ENCODE measurements at regions not wholly inside any gene's neighbourhood (a gene's known extent, or its start where the extent isn't known, plus 50 kb on each side); places are given as distances from the start of the nearest gene placed in this dataset.

DNA sequence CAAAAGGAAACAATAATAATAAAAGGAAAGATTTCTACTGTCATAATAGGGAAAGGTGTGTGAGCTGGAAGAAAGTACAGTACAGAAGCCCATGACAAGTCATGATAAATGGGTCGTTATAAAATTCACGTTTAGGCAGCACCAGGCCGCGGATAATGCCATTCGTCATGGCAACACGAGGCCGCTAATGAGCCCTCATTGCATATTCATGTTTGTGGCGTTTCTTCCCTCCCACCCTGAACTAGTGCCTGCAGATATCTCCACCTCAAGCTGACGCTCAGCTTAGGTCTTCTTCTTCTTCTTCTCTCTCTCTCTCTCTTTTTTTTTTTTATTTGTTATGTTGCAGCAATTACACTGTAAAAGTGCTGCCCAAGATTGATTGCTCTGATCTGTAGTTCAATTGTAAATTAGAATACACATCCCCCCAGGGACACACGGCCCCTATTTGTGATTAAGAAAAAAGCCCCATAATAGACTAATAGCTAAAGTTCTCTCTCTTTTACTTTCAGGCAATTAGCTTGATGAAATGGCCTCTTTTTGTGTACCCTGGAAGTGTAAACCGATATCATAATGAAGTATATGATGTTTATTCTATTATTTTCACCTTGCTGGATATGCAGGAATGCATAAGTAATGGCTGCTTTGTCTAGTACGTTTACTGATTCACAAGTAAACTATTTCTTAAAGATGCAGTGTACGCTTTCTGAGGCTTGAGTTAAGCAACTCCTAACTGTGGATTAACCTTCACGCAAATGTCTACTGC is 61.9 kb upstream of the NR2F2 start:
- H3K4me3 ChIP-seq, result no peak overlapping the region
- H3K36me3 ChIP-seq (ENCODE audit: insufficient read depth), result no peaks in the 10 kb centered on the region
- no peak overlapping the region for H3K4me2 ChIP-seq
- peaks cover 3% of the 10 kb centered on the region for H3K27me3 Mint-ChIP-seq (ENCODE audit: insufficient read depth, low read depth, poor library complexity)
- peaks cover 18% of the 10 kb centered on the region for H3K4me1 Mint-ChIP-seq
- no peak overlapping the region for H3K4me3 Mint-ChIP-seq
- H2AFZ ChIP-seq, result no peak overlapping the region
- H3K27me3 ChIP-seq (ENCODE audit: insufficient read depth), result no peaks in the 10 kb centered on the region
- H3K27ac Mint-ChIP-seq, result no peak overlapping the region
- H4K20me1 ChIP-seq (replicated peaks; ENCODE audit: insufficient read depth), result no peaks in the 10 kb centered on the region
- 0 out of 2 replicates have a peak, but pooled peaks cover 5% of the 10 kb centered on the region for H3K4me1 ChIP-seq (ENCODE audit: insufficient read depth)
- DNase-seq (ENCODE audit: low spot score) (peak; percentile 58), ATAC-seq (peak; percentile 68)
- no peaks in the 10 kb centered on the region for H3F3A ChIP-seq (replicated peaks; ENCODE audit: low read depth)
- H3K9me3 Mint-ChIP-seq, result no peaks in the 10 kb centered on the region
- H3K36me3 Mint-ChIP-seq (ENCODE audit: low read depth), result no peaks in the 10 kb centered on the region
- no peaks in the 10 kb centered on the region for H3K9me2 ChIP-seq (ENCODE audit: insufficient read depth)
- no peak overlapping the region for H3K27ac ChIP-seq (ENCODE audit: low read depth)
- TF ChIP-seq EZH2 (IDR thresholded peaks at IDR 0.05; ENCODE audit: low read depth, unreplicated experiment), result no peak
- H3K79me2 ChIP-seq (replicated peaks; ENCODE audit: insufficient read depth), result no peaks in the 10 kb centered on the region

DNA sequence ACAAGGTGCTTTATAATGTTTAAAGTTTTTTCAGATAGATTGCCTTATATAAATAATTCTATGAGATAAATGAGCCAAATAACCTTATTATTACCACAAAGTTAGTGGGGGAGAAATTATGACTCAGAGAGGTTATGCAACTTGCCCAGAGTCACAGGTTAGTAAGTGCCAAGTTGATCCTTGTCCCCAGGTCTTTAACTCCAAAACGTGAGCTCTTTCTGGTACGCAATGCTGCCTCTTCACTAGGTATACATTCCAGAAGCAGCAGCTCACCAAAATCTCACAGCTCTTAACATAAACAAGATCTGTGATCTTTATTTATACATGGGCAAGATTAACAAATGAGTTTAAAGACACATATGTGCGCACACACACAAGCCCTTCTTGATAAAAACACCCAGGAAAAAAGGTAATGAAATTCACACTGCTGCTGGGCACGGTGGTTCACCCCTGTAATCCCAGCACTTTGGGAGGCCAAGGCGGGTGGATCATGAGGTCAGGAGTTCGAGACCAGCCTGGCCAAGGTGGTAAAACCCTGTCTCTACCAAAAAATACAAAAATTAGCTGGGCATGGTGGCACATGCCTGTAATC is 59.8 kb upstream of the NR2F2 start:
- Histone ChIP-seq H3K4me2 (no peak overlapping the region), H3F3A (replicated peaks; ENCODE audit: low read depth) (no peaks in the 10 kb centered on the region), H3K36me3 (ENCODE audit: insufficient read depth) (no peaks in the 10 kb centered on the region), H3K9me2 (ENCODE audit: insufficient read depth) (no peaks in the 10 kb centered on the region), H2AFZ (no peak overlapping the region), H4K20me1 (replicated peaks; ENCODE audit: insufficient read depth) (no peaks in the 10 kb centered on the region), H3K79me2 (replicated peaks; ENCODE audit: insufficient read depth) (no peaks in the 10 kb centered on the region), H3K4me1 (ENCODE audit: insufficient read depth) (0 out of 2 replicates have a peak, but pooled peaks cover 5% of the 10 kb centered on the region), H3K27me3 (ENCODE audit: insufficient read depth) (no peaks in the 10 kb centered on the region), H3K27ac (ENCODE audit: low read depth) (no peak overlapping the region), H3K4me3 (no peak overlapping the region)
- H3K4me1 Mint-ChIP-seq, result peaks cover 16% of the 10 kb centered on the region
- no peak overlapping the region for H3K4me3 Mint-ChIP-seq
- H3K9me3 Mint-ChIP-seq, result no peaks in the 10 kb centered on the region
- H3K36me3 Mint-ChIP-seq (ENCODE audit: low read depth), result no peaks in the 10 kb centered on the region
- ATAC-seq, result no peak
- peaks cover 3% of the 10 kb centered on the region for H3K27me3 Mint-ChIP-seq (ENCODE audit: insufficient read depth, low read depth, poor library complexity)
- H3K27ac Mint-ChIP-seq, result no peak overlapping the region
- no peak for DNase-seq (ENCODE audit: low spot score)
- no peak for TF ChIP-seq NANOG (IDR thresholded peaks at IDR 0.05; ENCODE audit: borderline replicate concordance)
- TF ChIP-seq, protein P1, sequence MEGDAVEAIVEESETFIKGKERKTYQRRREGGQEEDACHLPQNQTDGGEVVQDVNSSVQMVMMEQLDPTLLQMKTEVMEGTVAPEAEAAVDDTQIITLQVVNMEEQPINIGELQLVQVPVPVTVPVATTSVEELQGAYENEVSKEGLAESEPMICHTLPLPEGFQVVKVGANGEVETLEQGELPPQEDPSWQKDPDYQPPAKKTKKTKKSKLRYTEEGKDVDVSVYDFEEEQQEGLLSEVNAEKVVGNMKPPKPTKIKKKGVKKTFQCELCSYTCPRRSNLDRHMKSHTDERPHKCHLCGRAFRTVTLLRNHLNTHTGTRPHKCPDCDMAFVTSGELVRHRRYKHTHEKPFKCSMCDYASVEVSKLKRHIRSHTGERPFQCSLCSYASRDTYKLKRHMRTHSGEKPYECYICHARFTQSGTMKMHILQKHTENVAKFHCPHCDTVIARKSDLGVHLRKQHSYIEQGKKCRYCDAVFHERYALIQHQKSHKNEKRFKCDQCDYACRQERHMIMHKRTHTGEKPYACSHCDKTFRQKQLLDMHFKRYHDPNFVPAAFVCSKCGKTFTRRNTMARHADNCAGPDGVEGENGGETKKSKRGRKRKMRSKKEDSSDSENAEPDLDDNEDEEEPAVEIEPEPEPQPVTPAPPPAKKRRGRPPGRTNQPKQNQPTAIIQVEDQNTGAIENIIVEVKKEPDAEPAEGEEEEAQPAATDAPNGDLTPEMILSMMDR (conservative IDR thresholded peaks at IDR 0.05; ENCODE audit: low read depth in 2 of 2), result no peak
- no peak for TF ChIP-seq STAT1 (IDR thresholded peaks at IDR 0.05; ENCODE audit: unreplicated experiment)
- TF ChIP-seq, protein P2, sequence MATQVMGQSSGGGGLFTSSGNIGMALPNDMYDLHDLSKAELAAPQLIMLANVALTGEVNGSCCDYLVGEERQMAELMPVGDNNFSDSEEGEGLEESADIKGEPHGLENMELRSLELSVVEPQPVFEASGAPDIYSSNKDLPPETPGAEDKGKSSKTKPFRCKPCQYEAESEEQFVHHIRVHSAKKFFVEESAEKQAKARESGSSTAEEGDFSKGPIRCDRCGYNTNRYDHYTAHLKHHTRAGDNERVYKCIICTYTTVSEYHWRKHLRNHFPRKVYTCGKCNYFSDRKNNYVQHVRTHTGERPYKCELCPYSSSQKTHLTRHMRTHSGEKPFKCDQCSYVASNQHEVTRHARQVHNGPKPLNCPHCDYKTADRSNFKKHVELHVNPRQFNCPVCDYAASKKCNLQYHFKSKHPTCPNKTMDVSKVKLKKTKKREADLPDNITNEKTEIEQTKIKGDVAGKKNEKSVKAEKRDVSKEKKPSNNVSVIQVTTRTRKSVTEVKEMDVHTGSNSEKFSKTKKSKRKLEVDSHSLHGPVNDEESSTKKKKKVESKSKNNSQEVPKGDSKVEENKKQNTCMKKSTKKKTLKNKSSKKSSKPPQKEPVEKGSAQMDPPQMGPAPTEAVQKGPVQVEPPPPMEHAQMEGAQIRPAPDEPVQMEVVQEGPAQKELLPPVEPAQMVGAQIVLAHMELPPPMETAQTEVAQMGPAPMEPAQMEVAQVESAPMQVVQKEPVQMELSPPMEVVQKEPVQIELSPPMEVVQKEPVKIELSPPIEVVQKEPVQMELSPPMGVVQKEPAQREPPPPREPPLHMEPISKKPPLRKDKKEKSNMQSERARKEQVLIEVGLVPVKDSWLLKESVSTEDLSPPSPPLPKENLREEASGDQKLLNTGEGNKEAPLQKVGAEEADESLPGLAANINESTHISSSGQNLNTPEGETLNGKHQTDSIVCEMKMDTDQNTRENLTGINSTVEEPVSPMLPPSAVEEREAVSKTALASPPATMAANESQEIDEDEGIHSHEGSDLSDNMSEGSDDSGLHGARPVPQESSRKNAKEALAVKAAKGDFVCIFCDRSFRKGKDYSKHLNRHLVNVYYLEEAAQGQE (IDR thresholded peaks at IDR 0.05; ENCODE audit: unreplicated experiment), result no peak
- no peak for TF ChIP-seq EZH2phosphoT487 (IDR thresholded peaks at IDR 0.05; ENCODE audit: unreplicated experiment)
- TF ChIP-seq EZH2 (IDR thresholded peaks at IDR 0.05; ENCODE audit: low read depth, unreplicated experiment), result no peak
- no peak for TF ChIP-seq ZNF114 (CRISPR knock-in tag; IDR thresholded peaks at IDR 0.05)
- no peak for TF ChIP-seq ZNF331 (CRISPR knock-in tag; IDR thresholded peaks at IDR 0.05; ENCODE audit: low read depth)
- TF ChIP-seq CREB1 (CRISPR knock-in tag; IDR thresholded peaks at IDR 0.05; ENCODE audit: low read depth), result no peak
- TF ChIP-seq POLR2AphosphoS5 (IDR thresholded peaks at IDR 0.05; ENCODE audit: low read depth), result no peak
